ENCODE measurements at regions not wholly inside any gene's neighbourhood (a gene's known extent, or its start where the extent isn't known, plus 50 kb on each side); places are given as distances from the start of the nearest gene placed in this dataset.

DNA sequence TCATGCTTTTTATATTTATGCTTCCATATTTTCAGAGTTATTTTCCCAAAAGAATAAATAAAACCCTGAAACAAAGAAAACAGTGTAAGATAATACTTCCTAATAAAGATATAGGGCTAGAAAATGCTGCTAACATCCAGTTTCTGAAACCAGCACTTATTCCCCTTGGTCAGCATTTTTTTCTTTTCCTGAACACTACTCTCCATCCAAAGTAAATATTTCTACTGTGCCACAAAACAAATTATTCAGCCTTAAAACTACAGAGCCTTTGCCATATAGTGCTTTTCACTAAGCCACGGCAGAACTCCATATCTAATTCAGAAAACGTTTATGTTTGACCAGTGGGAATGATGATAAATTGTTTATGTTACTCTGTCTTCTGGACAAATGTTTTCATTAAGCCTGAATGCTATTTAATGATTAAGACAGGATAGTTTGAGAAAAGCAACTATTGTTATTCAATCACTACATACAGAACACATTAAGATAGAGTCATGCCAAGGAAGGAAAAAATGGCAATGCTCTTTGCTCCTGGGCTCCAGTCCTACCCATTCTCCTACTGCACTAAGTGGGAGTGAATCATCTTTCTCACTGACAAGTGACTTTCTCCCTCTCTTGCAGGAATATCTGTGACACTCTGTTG is 723.9 kb downstream of the FAT4 start:
- no peak for DNase-seq (ENCODE audit: low spot score)

DNA sequence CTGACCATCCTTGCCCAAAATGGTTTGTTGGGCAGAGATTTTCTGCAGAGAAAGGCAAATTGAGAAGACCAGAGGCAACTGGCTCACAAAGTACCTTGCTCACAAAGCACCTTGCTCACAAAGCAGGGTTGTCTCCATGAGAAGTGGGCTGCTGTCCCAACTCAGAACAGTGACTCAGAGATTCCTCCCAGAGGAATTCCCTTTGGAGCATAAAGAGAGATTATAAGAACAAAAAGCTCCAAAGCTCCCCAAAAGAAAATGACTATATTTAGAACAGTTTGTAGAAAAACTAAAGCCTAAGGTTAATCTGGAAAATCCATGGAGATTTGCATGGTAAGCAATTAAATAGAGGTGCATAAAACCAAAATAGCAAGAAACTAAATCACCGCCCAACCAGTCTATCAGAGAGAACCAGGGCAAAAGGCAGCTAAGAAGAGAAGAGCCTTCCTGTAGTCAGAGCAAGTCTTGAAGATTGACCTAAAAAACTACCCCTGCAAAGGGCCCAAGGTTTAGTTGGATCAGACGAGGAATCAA is 731.4 kb downstream of the FAT4 start:
- DNase-seq (ENCODE audit: low spot score), result no peak

DNA sequence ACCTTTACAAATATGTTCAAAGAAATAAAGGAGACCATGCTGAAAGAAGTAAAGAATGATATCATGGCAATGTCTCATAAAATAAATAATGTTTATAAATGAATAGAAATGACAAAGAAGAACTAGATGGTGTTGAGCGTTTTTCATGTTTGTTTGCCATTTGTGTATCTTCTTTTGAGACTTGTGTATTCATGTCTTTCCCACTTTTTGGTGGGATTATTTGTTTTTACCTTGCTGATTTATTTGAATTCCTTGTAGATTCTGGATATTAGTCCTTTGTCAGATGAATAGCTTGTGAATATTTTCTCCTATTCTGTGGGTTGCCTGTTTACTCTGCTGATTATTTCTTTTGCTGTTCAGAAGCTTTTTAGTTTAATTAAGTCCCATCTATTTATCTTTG is 732.4 kb downstream of the FAT4 start:
- DNase-seq (ENCODE audit: low spot score), result no peak

DNA sequence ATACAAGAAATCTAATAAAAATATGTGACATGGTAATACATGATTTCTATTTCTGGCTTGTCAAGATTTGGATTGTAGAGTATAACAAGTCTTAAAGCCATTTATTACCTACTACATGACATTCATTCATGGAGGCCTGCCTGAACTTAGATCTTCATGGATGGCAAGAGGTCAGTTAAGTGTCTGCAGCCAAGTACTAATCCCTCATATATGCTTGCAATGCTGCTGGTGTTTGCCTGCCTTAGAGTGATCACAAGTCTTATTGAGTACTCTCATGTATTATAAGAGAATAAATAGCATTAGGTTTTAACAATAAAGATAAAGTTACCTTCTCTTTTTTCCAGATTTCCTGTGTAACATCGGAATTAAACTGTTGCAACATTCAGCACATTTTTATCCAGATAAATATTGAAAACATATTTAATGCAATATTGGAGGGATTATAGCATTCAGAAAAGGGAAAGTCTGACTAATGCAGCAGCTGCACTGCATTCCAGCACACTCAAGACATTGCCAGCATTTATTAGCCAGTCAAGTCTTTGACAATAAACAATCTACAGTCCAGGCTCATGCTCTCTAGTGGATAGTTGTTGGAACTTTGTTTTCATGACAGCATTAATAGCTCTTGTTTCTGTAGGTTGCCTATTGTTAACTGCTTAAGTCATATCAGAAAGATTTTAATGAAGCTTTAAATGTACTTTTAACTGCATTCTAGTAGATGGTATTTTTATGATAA is 737.1 kb downstream of the FAT4 start:
- DNase-seq (ENCODE audit: low spot score), result peak; percentile 53

DNA sequence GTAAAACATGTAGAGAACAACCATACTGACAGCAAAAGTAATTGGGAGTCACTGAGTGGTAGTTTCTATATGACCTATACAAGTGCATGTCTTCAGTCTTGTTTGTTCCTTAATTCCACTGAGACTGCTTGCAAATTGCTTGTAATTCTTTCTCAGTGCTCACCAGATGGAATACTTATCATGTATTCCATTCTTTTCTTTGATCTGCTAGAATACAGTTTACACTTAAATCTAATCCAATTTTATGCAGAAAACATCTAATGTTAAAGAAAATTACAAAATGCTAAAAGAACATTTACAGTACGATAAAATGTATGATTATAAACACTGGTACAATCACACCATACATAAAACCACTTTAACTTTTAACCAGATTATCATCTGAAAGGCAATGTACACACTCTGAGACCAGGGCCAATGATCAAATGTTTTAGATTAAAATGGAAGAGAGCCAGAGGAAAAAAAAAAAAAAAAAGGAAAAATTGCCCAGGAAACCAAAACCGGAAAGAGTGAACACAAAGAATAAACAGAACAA is 741.4 kb downstream of the FAT4 start:
- no peak for DNase-seq (ENCODE audit: low spot score)

DNA sequence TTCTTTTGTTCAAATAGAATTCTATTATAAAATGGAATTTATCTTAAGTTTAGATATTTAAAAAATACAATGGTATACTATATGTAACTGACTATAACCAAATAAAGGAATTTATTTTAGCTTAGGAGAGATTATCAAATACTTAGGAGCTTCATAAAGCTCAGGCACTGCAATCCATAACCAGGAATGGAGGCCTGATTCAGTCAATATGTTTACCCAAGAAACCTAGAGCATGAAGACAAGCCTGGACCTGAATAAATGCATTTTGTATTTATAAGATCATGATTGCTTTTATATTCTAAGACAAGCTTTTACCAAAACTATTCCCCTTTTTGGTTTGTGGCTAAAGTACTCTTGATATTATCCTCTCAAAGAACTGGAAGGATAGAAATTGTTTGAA is 742.6 kb downstream of the FAT4 start:
- no peak for DNase-seq (ENCODE audit: low spot score)

DNA sequence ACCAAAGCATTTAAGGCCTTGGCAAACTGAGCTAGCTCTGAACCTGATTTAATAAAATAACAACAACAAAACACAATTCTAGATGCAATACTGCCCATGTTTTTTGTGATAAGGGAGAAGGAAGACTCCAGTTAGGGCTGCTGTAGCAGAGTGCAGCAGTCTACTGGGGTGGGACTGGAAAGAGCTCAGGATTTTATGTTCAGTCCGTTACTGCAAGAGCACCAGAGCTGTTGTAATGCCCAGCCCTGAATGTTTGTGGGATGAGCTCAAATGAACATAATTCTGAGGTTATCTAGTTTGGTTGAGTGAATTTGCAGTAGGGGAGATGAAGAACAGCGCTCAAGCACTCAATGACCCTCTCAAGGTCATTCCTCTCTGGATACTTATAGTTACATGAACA is 743.8 kb downstream of the FAT4 start:
- DNase-seq (ENCODE audit: low spot score), result no peak

DNA sequence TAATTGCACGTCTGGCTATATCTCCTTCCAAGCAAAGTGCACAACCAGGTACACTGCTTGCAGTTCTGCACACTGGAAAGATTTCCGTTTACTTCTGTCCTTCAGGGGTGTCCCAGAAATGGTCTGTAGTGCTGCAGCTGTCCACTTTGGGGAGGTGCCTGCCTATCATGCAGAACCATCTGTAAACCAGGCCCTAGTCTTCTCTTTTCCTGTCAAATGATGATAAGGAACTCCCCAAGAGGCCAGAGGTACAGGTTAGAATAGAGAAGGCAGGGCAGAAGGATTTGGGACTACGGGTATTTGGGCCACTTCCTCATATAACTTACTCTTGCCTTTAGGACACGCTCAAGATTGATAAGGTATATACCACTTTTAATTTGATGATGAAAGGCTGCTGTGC is 746.9 kb downstream of the FAT4 start:
- no peak for DNase-seq (ENCODE audit: low spot score)

DNA sequence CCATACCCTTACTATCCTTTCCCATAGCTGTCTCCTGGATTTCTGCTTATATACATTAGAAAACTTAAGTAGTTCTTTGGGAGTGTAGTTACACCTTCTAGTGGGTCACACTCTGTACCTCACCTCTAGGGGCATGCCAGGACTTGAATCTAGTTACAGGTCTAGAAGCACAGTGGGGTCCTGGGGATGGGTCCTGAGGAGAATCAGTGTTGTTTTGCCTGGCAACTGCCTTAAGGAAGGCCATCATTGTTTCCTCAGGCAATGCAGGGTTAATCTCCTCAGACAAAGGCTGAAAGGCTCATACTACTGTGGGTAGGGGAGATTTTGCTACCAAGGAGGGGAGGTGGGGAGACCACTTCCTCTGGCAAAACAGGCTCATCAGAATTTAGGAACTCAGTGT is 750.3 kb downstream of the FAT4 start:
- DNase-seq (ENCODE audit: low spot score), result no peak

DNA sequence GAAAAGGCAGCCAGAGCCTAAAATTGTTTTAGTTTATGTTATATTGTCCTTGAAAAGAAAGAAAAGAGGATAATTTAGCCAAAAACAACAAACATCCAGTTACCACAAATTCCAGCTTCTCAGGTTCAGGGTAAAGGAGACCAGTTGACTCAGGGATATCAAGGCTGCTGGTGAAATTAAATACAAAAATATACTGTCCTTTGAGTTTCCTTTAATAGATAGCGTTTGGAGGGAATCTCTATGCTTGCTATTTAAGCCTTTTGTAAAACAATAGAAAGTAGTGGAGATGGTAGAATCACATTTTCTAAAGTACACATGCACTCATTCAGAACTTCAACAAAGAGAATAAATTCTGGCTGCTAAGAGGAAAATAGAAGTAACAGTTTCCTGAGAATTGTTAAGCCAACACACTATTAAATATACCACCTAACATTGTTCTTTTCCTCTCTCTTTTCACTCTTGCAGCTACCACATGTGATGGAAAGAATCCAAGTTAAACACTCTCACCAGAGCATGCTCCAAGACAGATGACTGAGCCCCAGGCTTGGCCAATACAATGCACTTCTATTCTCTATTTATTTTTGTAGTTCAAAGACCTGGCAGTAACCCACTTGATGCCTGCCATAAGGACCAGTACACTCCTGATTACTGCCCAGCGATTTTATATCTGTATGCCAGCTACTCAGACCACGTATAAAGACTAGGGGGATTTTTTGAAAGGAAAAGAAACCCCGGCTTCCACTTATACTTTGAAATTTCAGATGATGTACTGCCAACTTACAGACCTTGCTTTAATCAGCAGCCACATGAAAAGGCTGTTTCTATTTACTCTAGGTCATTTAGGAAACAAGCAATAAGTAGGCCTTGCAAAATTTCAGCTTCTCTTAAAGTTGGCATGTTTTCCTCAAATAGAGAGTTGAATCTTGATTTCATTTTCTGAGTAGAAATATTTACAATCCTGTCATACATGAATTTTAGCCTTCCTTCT is 756.9 kb downstream of the FAT4 start:
- DNase-seq (ENCODE audit: low spot score), result peak; percentile 54

DNA sequence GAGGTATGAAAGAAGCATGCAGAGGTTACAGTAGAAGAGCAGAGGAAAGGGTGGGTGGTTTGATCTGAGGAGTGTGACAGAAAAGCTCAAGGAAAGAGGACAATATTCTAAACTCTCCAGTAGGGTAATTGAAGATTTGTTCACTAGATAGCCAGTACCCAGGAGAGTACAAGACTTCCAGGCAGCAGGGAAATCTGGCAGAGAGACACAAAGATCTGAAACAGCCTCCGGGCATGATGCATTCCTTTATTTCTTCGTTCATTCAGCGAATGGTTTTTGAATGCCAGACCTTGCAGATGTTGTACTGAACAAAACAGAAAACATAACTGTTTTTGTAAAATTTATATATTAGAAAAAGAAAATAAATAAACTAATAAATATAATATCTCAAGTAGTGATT is 766.6 kb downstream of the FAT4 start:
- peak; percentile 17 for DNase-seq (ENCODE audit: low spot score)

DNA sequence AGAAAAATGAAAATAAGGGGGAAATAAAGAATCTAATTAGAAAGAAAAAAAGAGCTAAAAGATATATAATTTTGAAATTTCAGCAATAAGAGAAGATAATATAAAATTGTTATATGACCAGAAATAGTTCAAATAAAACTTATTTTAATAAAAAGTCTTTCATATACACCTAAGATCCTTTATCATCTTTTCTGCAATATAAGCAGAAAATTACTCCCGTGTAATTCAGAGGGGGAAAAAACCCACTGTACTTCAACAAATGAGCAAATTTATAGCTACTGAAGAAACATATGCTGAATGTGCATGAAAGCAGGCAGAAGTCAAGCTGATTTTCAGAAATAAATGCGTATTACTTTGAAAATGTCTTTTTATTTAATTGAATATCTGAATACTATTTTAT is 771.3 kb downstream of the FAT4 start:
- no peak for DNase-seq (ENCODE audit: low spot score)

DNA sequence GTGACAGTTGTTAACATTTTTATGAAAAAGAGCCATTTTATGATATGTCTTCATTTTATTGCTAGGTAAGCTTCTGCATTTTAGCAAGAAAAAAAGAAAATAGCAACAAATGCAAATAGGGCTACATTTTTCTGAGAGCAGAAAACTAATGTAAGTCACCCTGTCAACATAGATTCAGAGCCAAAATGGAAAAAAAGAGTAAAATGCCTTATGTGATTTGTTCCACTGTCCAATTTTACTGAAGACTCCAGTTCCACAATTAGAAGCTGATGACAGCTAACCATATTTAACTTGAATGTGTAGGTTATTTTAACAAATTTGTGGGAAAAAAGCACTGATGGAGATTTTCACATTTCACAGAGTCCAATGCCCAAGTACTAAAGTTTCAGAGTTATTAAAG is 772.3 kb downstream of the FAT4 start:
- DNase-seq (ENCODE audit: low spot score), result no peak

DNA sequence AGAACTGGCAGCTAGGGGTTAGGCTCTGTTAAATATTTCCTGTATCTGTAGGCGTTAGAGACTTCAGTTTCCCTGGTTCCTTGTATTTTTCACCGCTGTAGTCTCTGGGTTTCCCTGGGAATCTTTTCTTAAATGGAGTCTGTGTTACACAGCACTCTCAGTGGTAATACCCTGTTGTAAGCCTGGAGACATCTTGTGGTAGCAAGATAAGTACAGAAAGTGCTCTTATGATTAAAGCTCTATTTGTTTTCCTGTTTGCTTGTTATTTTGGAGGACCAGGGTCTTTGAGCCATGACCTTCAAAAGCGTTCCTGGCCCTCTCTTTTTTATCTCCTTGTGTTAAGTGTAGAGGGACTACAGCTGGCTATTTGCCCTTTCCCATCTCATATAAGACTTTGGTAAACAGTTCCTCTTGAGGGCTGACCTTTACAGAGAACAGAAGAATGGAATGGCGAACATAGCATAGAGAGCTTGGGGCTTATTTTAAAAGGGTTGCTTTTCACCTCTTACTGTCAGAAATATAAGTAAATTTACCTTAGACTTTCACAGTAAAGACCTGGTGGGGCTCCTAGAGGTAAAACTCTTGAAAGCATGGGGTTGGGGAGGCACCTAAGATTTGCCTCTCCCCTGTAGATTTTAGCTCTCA is 782.5 kb downstream of the FAT4 start:
- DNase-seq (ENCODE audit: low spot score), result no peak

DNA sequence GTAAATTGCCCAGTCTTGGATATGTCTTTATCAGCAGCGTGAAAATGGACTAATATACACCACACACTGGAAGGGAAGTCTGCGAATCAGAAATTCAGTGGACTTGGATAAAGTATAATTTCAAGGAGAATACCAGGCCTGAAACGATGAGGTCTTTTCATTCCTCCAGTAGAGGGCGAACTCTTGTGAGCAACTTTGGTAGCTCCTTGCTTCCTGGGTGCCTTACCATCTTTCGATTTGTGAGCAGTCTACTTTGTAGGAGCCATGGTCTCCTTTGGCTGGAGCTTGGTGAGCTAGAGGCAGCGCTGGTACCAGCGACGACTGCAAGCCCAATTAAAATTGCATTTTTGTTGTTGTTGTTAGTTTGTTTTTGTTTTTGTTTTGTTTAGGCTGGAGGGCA is 791.9 kb downstream of the FAT4 start:
- no peak for DNase-seq (ENCODE audit: low spot score)

DNA sequence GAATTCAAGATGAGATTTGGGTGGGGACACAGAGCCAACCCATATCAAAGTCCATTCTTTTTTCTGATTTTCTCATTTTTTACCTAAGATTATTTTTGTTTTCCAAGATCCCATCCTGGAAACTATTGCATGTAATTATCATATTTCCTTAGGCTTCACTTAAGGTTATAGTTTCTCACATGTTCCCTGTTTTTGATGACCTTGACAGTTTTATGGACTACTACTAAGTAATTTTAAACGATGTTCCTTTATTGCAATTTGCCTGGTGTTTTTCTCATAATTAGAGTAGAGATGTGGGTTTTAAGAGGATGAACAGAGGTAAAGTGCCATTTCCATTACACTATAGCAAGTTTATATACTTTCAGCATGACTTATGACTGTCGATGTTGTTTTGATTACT is 795.1 kb downstream of the FAT4 start:
- DNase-seq (ENCODE audit: low spot score), result no peak

DNA sequence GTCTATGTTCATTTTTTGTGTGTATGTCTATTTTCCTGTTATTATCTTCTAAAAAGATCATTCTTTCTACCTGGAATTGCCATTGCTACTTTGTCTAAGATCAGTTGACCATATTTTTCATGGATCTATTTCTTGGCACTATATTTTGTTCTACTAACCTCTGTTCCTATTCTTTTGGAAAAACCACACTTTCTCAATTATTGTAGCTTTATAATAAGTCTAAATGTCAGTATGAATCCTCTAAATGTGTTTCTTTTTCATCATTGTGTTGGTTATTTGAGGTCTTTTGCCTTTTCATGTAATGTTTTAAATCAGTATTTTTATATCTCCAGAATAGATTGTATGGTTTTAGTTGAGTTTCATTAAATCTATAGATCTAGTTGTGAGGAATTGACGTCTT is 798.3 kb downstream of the FAT4 start:
- DNase-seq (ENCODE audit: low spot score), result no peak

DNA sequence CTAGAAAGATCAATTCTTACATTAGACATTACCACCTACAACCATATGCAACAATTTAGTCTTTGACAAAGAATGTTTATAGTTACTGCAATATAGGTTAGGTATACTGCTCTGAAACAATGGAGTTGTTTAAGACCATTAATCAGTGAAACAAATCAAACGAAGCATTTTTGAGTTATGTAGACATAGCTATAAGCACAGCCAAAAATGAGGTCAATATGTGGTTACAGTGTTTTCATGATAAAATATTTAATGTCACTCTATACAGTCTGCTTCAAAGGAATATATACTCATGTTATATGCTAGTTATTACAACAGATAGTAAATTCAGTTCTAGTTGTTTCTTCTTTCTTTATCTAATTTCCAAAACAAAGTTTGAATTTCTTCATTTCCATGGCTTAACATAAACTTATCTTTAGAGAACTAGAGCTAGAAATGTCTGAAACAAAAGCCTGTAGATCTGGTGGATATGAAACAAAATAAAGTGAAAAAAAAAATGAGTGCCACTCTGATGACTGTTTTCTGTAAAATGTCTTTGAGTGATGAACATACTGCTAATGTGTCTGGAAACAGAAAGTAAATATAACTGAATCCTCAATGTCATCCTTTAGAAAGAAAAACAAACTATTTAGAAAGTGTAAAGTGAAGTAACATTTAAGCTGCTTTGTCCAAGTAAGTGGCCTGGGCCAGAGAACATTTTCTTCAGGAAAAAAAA is 809.0 kb downstream of the FAT4 start:
- no peak for DNase-seq (ENCODE audit: low spot score)

DNA sequence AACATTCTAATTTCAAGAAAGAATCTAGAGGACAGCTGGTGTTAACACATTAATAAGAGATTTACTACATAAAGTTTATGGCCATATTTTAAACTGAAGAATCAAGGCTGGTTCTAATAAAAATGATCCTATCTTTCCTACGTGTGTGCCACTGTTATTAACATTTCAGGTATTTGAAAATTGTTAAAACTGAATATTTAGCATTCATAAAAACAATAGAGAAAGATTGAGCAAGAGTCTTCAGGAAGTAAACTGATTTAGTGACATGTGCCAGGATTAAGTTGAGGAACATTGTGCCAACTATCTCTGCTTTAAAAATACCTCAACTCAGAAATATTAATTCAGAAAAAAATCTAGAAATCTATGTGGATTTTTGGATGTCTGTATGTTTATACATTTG is 810.1 kb downstream of the FAT4 start:
- no peak for DNase-seq (ENCODE audit: low spot score)

DNA sequence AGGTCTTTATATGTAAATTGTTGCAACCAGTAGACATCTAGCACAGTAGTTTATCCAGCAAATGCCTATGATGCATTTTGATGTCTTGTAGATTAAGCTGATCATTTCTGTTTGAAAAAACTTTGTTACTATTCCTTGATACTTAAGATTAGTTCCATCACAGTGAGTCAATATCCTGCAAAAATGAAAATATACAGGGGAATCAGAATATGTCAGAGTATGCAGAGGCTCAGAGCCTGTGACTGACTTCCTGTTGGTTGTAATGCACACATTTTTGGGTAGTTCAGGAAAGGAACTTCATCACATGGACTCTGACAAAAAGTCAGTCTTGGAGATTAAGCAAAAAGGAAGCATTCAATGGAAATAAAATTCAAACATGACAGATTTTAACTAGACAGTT is 815.5 kb downstream of the FAT4 start:
- no peak for DNase-seq (ENCODE audit: low spot score)

Data from AG08395 (cell line).